Fibroblast of upper back skin (primary cell): ENCODE measurements at regions not wholly inside any gene's neighbourhood (a gene's known extent, or its start where the extent isn't known, plus 50 kb on each side); places are given as distances from the start of the nearest gene placed in this dataset.
"Not testable (repeated sequence)": the region's sequence is repeated elsewhere in the genome, so short reads cannot be mapped to it uniquely, and the experiment has no call there.

Experiments used
- DNase-seq: peaks from one replicate; pipeline ENCODE4 v3.0.0-alpha.2; 2013

GRCh38 chr18:10121786-10122515 is 208.1 kb downstream of the VAPA start:
- peak; percentile 88 for DNase-seq

GRCh38 chr18:10122988-10123950 is 209.5 kb downstream of the VAPA start:
- no peak for DNase-seq

GRCh38 chr18:10124071-10124470 is 210.3 kb downstream of the VAPA start:
- no peak for DNase-seq

GRCh38 chr18:10124557-10124956 is 210.7 kb downstream of the VAPA start:
- no peak for DNase-seq

- no peak for DNase-seq
Observed at GRCh38 chr18:10124967-10125366, 211.2 kb downstream of the VAPA start.

DNA sequence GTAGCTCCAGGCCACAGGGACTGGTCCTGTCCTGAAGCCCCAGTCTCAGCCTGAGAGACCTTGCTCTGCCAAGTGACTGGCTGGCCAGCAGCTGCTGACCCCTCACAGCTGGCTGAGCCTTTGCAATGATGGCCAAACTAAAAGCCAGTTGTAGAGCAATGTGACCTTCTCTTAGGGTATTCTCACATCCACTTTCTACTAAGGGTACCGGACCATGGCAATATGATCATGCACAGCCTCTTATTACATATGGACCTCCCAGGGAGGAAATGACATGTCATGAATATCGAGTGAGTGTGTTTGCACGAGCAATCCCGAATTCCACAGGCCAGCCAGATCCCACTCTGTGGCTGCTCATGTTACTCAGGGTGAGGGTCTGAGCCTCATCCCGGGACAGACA is 213.9 kb downstream of the VAPA start:
- no peak for DNase-seq

GRCh38 chr18:10128921-10129501 is 215.2 kb downstream of the VAPA start:
- no peak for DNase-seq

GRCh38 chr18:10130606-10131005 is 216.8 kb downstream of the VAPA start:
- DNase-seq, result no peak

DNA sequence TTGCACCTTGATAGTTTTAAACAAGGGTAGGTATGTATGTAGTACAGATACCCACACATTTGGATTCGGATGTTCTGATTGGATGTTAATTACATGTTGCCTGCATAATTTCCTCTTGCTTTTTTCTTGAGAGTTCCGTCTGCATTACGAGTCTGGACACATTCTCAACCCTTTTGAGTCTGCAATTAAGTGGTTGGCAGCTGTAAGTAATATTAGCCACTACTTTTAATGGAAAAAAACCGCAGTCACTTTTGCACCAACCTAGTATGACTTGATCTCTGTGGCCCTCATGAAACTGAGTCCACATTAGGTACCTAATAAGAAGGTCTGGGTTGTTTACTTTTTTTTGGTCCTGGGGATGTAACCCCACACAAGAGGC is 217.3 kb downstream of the VAPA start:
- no peak for DNase-seq

GRCh38 chr18:10131460-10132395 is 217.9 kb downstream of the VAPA start:
- no peak for DNase-seq

DNA sequence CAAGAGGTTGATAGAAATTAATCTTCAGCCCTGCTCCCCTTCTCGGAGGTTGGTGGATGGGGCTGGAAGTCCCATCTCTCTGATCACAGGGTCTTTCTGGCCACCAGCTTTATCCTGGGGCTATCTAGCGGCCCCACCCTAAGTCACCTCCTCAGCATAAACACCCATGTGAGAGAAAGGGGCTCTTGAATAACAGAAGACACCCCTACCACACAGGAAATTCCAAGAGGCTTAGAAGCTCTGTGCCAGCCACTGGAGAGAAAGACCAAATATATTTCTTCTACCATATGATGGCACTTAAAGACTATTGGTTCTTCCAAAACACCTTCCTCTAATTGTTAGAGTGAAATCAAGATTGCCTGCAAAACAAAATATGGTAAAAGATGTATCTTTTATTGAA is 219.7 kb downstream of the VAPA start:
- DNase-seq, result no peak

GRCh38 chr18:10134204-10134603 is 220.4 kb downstream of the VAPA start:
- DNase-seq, result no peak

DNA sequence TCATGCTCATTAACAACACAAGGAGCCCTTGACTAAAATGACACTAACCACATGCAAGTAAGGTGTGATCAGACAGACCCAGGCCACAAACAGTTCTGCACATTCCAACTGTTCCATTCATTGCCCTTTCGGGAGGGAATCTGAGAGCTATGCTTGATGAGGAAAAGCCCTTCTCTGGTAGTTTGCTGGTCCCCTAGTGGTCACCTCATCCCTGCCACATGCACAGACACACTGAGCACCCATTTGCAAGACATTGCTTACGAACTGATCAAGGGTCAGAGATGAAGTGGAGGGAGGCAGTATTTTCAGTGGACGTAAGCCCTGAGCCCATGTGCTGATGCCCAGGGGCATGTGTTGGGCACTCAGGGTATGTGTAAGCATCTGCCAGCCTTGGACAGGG is 220.9 kb downstream of the VAPA start:
- DNase-seq, result not testable (repeated sequence)

DNA sequence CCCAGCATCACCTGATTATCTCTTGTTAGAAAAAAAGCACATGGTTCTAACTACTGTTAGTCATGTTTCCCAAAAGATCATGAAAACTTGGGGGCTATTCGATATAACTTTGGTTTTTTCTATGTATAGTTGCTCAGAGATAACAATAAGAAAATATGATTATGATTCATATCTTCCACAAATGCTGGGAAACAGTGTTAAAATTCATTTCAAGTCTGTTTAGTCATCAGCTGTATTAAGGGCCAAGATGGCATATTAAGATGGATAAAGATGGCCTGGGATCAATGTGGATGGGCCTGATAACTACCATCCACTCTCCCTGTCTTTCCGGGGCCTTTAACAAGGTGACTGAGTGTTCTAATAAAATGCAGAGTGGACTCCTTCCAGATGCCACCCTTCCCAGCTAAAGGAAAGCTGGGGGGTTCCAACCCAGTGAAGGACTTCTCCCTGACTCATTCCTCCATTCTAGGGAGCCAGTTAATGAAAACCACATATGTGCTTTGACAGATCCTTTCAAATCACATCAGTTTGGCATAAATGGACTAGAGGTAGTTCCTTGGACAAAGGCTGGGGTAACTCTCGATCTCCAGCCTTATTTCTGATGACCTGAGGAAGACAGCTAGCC is 221.6 kb downstream of the VAPA start:
- DNase-seq, result peak; percentile 72

- no peak for DNase-seq
Observed at GRCh38 chr18:10138719-10139118, 224.9 kb downstream of the VAPA start.

GRCh38 chr18:10139783-10140410 is 226.1 kb downstream of the VAPA start:
- DNase-seq, result peak; percentile 83

GRCh38 chr18:10140461-10141282 is 226.9 kb downstream of the VAPA start:
- peak; percentile 46 for DNase-seq

DNA sequence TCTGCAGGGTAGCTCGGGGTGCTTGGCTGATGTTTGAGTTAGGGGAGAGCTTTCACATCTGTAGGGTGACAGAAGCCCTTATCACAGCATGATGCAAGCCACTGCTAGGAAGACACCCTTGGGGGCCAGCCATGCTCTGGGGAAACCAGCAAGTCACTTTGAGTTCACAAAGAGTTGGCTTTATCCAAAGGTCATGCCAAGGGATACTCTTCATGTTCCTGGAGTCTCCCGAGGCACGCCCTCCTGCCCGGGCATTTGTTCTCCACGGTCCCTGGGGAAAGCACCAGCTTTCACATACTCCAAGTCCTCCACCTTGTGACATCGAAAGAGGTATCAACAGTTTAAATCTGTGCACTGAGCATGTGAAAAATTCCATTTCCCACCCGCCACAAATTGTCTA is 227.7 kb downstream of the VAPA start:
- no peak for DNase-seq

GRCh38 chr18:10142056-10142455 is 228.2 kb downstream of the VAPA start:
- no peak for DNase-seq

DNA sequence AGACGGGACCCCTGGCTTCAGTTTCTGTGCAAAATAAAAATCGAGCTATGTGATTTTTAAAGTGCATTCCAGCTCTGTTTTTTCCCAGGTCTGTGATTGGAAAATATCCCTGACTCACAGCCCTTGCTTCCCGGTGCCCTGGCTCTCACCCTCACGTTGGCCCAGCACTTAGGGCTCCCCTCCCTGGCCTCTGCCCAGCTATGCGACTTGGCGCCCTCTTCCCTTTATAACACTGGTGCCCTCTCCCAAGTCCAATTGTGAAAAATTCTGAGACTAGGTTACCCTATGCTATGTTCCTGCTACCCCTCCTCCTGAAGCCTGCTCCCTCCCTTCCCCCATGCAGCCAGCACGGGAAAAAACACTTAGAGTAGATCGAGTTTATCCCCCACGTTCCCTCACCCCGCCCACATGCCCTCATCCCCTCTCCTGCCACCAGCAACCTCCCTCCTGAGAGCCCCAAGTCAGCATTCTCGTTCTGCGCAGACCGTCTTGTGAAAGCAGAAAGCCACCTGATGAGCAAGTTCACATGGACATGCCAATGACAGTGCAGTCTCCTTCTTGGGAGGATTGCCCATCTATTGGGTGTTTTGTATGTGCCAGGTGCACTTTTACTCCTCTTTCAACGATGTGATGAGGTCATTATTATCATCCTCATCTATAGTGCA is 228.8 kb downstream of the VAPA start:
- DNase-seq, result peak; percentile 40
